GM12892 (cell line): ENCODE measurements at regions not wholly inside any gene's neighbourhood (a gene's known extent, or its start where the extent isn't known, plus 50 kb on each side); places are given as distances from the start of the nearest gene placed in this dataset.
"Not testable (repeated sequence)": the region's sequence is repeated elsewhere in the genome, so short reads cannot be mapped to it uniquely, and the experiment has no call there.

ENCODE experiments used
- DNase-seq: peaks from one replicate; pipeline ENCODE4 v3.0.0; 2011; ENCODE audit not compliant: insufficient read length
- FAIRE-seq: peaks from 2 replicates; lab custom pipeline; 2011; peaks lifted over from hg19 to GRCh38; lab: Jason Lieb, UNC
- POLR2A ChIP-seq: IDR thresholded peaks from 2 replicates; pipeline ENCODE4 v1.6.1; 2011; ENCODE audit warnings: low read depth, low read length, control low read depth
- POLR2AphosphoS5 ChIP-seq: IDR thresholded peaks from 2 replicates; pipeline ENCODE4 v1.6.1; 2011; ENCODE audit warnings: low read depth, low read length, control low read depth
- TAF1 ChIP-seq: IDR thresholded peaks from 2 replicates; pipeline ENCODE4 v1.6.1; 2011; ENCODE audit warnings: low read depth, mild to moderate bottlenecking, control low read depth, low read length, borderline replicate concordance

DNA sequence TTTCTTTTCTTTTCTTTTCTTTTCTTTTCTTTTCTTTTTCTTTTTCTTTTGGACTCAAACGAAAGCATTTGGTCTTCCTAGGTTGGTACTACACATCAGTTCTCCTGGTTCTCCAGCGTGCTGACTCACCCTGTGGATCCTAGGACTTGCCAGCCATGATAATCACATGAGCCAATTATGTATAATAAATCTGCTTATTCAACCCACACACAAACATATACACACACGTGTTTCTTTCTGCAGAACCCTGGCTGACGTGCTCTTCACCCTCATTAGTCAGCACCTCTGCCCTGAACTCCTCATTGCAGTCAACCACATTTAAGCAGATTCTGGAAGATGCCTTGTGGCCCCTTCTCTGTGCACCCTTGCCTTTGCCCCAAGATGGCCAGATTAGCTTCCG, 162.4 kb upstream of the MYT1L start:
- no peak for DNase-seq
- no peak for FAIRE-seq
- no peak for TF ChIP-seq POLR2AphosphoS5
- no peak for TF ChIP-seq POLR2A
- no peak for TF ChIP-seq TAF1

DNA sequence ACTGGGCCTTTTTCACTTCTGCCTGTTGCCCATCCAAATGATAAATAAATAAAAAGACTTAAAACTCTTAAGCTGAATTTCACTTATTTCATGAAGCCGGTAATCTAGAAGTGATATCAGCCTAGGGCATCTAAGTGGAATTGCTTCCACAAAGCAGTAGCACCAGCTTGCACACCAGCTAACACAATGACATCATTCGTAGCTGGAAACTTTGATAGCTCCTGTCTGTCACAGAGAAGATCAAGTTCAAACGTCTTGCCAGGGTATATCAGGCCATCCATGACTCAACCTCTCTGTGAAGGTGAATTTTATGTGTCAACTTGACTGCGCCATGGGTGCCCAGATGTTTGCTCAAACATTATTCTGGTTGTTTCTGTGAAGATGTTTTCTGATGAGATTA, 161.7 kb upstream of the MYT1L start:
- TF ChIP-seq TAF1, result no peak
- no peak for TF ChIP-seq POLR2A
- TF ChIP-seq POLR2AphosphoS5, result no peak
- no peak for FAIRE-seq
- DNase-seq, result no peak

DNA sequence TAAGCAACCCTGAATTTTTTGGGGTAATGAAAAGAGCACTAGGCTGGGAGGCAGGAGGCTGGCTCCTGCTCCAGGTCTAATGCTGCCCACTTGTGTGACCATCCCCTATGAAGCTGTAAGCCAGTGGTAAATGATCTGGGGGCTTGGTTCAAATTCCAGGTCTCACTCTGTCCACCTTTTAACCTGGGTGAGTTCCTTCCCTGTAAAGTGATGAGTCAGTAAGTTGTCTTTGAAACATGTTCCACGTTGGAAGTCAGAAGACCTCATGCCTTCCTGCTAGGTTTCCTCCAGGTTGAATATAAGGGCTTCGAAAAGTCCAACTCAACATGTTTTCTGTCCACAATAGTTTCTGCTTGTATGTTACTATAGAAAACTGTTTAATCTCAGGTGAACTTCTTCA, 160.9 kb upstream of the MYT1L start:
- FAIRE-seq, result no peak
- no peak for TF ChIP-seq TAF1
- TF ChIP-seq POLR2AphosphoS5, result no peak
- TF ChIP-seq POLR2A, result no peak
- no peak for DNase-seq

DNA sequence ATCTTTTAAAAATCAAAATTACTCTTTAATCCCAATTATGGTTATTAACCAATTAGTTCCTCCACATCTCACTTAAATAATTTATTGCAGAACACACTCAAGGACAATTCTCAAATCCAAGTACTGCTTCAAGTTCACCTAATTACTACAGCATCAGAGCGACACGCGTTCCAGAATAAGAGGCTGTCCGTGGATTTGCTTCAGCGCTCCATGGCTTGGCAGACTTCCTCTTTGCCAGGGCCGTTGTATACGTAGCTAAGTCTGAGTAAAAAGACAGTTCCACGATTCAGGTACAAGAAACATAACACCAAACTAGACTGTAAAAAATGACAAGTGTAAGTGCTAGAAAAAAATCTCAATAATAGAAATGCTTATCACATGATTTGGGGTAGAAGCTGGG, 153.2 kb upstream of the MYT1L start:
- TF ChIP-seq POLR2A (no peak), TAF1 (no peak), POLR2AphosphoS5 (no peak)
- no peak for FAIRE-seq

DNA sequence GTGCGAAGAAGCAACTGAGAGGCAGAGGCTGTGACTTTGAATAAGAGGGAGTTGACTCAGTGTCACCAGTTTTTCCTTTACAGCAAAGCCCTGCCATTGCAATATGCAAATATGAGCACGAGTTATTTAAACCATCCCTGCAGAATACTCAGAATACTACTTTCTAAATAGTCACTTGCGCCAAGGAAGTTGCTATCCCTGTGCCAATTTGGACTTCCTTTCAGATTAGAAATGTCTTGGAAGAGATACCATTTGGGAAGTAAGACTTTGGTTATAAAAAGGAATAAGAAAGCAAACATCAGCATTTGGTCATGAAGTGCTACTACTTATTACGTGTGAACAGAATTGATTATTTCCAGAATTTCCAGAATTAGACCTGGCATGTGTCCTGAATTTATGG, 151.8 kb upstream of the MYT1L start:
- TF ChIP-seq TAF1 (no peak), POLR2A (no peak), POLR2AphosphoS5 (no peak)
- FAIRE-seq (no peak), DNase-seq (no peak)

More for the DNA sequence above, 153.2 kb upstream of the MYT1L start:
- DNase-seq, result no peak

DNA sequence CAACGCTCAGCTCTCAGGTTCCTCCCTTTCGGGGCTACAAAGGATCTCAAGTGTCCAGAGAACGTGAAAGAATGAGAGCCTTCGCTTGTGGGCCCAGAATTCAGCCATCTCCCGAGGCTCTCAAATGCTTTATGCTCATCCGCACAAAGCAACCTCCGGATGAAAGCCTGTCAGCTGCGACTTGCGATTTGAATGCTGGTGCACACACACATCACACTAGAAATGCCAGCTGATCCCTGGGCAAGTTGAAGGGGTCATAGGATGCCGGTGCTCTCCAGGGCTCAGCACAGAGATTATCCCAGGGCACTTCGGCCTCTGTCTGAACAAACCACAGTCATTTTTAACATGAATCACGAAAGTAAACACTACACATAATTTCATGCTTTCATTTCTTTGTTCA, 141.8 kb upstream of the MYT1L start:
- no peak for TF ChIP-seq TAF1
- no peak for TF ChIP-seq POLR2A
- no peak for TF ChIP-seq POLR2AphosphoS5
- DNase-seq, result no peak
- no peak for FAIRE-seq

DNA sequence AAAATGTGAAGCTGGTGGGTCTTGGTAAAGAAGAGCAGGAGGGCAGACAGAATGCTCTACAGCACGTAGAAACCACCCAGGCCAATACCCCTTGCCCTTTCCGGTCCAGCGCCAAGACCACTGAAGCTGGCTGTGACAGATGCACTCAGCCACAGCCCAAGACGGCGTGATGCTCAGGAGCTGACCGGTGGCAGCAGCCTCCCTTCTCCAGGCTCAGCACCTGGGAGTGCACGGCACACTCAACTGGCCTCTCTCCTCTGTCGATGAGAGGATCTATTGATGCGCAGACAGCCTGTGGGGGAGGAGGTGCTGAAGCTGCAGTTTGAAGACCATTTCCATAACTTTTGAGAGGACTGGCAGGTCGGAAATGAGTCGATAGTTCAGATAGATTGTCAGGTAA, 141.0 kb upstream of the MYT1L start:
- FAIRE-seq (no peak), DNase-seq (no peak)
- TF ChIP-seq POLR2AphosphoS5 (no peak), POLR2A (no peak), TAF1 (no peak)

DNA sequence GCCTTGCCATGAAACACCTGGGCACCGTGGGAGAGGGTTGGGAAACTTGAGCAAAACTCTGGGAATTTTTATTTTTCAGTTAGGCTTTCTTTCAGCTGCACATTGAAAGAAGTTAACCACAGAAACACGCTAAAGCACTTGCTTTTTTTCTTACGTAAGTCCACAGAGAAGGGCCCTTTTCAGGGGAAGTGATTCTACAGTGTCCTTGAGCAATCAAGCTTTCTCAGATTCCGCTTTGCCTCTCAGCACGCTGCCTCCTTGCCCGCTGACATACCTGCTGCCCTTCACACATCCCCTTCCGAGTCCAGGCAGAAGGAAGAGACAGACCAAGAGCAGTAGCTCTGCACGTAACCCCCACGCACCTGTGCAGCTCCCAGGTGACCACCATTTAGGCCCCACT, 135.5 kb upstream of the MYT1L start:
- no peak for FAIRE-seq
- DNase-seq, result no peak
- TF ChIP-seq TAF1 (no peak), POLR2A (no peak), POLR2AphosphoS5 (no peak)

DNA sequence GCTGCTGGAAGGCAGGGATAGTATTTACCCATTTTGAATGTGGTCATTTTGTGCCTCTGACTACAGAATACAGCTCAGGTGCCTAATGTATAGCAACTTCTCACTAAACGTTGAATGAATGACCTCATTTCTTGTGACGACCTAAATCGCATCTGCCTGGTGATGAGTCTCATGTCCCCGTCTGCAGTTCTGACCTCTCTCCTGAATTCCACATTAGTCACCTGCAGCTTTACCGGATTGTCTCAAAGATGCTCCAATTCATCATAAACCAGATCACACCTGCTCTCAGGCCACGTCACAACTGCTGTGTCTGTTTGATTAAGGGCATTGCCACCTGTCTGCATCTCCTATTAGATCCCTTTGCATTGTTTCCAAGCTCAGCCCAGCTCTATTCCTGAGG, 133.6 kb upstream of the MYT1L start:
- DNase-seq (no peak), FAIRE-seq (no peak)
- no peak for TF ChIP-seq TAF1

DNA sequence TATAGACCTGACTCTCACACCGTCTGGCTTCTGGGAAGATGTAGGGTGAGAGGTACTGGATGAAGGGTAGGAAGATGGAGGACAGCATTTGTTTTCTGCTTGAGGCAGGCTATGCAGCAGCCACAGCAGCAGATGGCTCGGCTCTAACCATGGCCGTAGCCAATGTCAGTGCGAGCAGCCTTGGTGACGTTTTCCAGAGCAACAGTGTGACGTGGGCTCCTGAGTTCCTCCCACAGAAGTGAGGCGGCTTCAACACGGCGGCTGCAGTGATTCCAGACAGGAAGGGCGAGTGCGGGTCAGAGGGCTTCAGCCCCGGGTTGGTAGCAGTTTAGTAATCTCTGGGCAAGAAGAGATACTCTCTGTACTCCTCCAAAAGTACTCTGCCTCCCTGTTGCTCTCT, 133.0 kb upstream of the MYT1L start:
- DNase-seq (no peak), FAIRE-seq (no peak)
- TF ChIP-seq POLR2AphosphoS5 (no peak), POLR2A (no peak), TAF1 (no peak)

DNA sequence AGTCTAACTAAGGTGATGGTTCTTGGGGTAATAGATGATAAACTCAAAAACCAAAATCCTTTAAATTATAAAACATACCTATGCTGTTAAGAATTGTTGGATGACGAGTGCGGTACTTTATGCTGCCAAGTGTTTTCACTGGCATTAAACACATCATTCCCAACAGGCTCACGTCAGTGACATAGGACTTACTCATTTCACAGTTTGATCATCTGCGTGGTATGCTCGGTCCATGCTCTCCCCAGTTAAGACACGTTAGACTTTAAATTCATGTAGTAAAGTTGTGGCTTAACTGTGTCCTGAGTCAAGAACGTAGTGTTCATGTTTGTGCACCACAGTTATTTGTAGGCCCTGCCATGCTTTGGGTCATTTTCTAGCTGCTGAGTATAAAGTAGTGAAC, 125.6 kb upstream of the MYT1L start:
- FAIRE-seq (no peak), DNase-seq (no peak)
- TF ChIP-seq POLR2A (no peak), TAF1 (no peak), POLR2AphosphoS5 (no peak)

DNA sequence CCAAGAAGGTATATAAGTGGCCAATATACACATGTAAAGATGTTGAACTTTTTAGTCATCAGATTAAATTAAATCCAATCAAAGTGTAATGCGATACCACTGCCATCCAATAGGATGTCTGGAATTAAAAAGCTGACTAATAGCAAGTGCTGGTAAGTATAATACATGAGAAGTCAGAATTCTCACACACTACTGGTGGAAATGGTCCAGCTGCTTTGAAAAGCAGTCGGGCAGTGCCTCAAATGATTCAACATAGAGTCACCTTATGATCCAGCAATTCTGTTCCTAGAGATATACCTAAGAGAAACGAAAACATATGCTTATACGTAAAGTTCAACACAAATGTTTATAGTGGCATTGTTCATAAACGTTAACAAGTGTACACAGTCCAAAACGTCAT, 124.1 kb upstream of the MYT1L start:
- TF ChIP-seq POLR2A, result no peak
- TF ChIP-seq TAF1, result no peak
- no peak for TF ChIP-seq POLR2AphosphoS5
- DNase-seq (no peak), FAIRE-seq (no peak)

DNA sequence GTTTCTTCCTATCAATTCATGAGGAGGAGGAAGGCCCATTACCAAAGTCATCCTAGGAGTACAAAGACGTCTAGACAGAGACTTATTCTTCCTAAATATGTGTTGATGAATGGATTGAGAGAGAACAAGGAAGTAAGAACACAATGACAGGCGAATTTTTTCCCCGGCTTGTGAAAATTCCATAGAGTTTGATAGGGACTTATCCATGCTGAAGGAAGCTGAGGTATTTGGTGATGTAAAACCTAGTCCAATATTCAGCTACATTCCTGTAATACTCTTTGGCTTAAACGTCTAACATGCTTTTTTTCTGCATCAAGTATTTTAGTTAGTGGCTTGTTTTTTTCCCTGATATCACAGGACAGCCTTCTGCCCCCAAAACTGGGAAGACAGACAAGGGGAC, 121.9 kb upstream of the MYT1L start:
- no peak for TF ChIP-seq POLR2A

DNA sequence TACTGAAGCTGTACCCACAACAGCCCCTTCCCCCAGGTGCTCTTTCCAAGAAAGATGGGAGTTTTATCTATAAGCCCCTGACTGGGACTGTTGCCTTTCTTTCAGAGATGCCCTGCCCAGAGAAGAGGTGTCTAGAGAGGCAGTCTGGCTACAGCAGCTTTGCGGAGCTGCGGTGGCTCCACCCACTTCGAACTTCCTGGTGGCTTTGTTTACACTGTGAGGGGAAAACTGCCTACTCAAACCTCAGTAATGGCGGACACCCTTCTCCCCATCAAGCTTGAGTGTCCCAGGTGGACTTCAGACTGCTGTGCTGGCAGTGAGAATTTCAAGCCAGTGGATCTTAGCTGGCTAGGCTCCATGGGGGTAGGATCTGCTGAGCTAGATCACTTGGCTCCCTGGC, 120.2 kb upstream of the MYT1L start:
- FAIRE-seq, DNase-seq: not testable (repeated sequence)

More for the DNA sequence above, 121.9 kb upstream of the MYT1L start:
- no peak for FAIRE-seq
- no peak for DNase-seq
